NCI-H2171 treated with DMSO at 0.1 percent for 48 hours (cell line): ENCODE measurements at regions not wholly inside any gene's neighbourhood (a gene's known extent, or its start where the extent isn't known, plus 50 kb on each side); places are given as distances from the start of the nearest gene placed in this dataset.
A peak's percentile ranks its signal among the peaks of the same experiment; 100 is the strongest.

ENCODE experiments used
- DNase-seq: peaks from one replicate; lab custom pipeline; 2025; lab: John Stamatoyannopoulos, UW

- DNase-seq: peak; percentile 98
Measured at GRCh38 chr11:116219171-116219635, 553.6 kb downstream of the BUD13 start.

DNA sequence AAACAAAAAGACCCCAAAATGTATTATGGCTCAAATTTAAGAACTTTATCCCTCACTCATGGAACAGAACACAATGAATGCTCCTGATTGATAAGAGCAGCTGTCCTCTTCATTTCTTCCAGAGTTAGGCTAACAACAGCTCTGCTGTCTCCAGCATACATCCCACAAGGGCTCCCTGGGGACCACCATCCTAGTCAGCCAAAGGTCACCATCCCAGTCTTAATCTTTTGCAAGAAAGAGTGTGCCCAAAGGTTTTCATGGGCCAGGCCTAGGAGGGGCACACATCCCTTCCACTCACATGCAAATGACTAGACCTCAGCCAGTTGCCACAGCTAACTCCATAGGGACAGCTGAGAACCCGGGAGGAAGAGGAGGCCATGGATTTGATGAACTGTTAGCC is 555.3 kb downstream of the BUD13 start:
- DNase-seq: no peak

GRCh38 chr11:116217006-116217405 is 555.8 kb downstream of the BUD13 start:
- peak; percentile 39 for DNase-seq

GRCh38 chr11:116215471-116216113 is 557.2 kb downstream of the BUD13 start:
- no peak for DNase-seq

DNA sequence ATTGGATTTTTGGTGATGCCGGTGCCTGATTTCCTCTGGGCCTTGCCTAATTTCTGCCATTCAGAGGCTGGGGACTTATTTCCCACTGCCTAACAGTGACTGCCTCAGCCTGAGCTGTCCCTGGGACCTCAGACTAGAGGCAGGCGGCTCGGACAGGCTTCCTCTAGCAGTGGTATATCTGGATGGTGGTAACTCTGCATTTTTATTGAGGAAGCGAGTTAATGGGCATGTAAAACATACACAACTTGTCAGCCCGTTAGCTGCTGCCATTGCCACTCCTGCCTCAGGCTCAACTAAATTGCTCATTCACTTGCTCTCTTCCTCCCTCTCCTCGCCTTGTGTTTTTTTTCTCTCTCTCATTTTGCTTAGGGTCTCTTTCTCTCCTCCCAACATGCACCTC is 561.6 kb downstream of the BUD13 start:
- DNase-seq: no peak

DNA sequence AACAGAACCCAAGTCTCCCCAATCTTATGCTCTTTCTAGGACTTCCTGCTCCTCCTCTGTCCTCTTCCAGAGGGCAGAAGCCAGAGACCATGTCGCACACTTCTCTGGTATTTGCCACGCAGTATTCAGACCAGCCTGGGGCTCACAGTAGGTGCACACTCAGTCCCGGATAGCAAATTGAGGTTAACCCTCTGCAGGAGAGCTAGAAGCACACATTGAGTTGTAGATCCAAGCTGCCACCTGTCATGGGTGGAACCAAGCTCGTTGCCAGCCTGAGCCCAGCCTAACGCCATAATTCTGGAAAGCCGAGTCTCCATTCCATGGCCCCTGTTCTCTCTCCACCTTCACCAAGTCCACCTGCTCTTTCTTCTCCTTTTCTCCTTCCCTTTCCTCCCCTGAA is 562.1 kb downstream of the BUD13 start:
- DNase-seq: no peak

DNA sequence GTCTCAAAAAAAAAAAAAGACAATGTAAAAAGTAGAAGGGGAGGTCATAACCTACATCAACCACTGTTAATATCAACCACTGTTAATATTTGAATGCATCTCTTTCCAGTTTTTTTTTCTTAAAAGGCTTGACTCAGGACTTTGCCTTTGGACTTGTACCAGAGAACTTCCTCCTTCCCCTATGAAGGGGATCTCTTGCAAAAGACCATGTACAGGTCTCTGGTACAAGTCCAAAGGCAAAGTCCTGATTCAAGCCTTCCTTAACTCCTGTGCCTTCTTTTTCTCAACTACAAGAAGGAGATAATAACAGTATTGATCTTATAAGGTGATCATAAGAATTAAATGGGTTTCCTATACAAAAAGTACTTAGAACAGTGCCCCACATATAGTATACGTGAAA is 563.5 kb downstream of the BUD13 start:
- DNase-seq: no peak

GRCh38 chr11:116207421-116208141 is 565.2 kb downstream of the BUD13 start:
- DNase-seq: peak; percentile 97

- no peak for DNase-seq
Measured at GRCh38 chr11:116207019-116207418, 565.8 kb downstream of the BUD13 start.

- peak; percentile 68 for DNase-seq
Measured at GRCh38 chr11:116202922-116203321, 569.9 kb downstream of the BUD13 start.

DNA sequence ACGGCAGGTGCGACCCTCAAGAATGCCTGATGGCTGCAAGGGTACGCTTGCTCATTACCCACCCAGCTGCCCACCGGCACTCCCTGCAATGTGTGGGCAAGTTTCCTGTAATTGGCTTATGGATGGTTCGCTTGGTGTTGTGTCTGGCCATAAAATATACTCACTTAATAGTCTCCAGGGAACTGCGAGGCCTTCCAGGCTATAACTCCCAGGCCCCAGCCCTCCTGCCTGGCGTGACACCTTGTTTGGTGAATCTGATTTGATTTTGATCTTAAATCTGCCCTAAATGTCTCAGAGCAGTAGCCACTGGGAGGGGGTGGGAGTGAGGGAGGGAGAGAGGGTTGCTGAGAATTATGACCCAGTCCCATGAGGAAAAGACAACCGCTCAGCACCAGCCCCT is 572.2 kb downstream of the BUD13 start:
- no peak for DNase-seq

GRCh38 chr11:116199182-116199581 is 573.6 kb downstream of the BUD13 start:
- DNase-seq: peak; percentile 84

- peak; percentile 8 for DNase-seq
Measured at GRCh38 chr11:116194156-116194904, 578.5 kb downstream of the BUD13 start.

DNA sequence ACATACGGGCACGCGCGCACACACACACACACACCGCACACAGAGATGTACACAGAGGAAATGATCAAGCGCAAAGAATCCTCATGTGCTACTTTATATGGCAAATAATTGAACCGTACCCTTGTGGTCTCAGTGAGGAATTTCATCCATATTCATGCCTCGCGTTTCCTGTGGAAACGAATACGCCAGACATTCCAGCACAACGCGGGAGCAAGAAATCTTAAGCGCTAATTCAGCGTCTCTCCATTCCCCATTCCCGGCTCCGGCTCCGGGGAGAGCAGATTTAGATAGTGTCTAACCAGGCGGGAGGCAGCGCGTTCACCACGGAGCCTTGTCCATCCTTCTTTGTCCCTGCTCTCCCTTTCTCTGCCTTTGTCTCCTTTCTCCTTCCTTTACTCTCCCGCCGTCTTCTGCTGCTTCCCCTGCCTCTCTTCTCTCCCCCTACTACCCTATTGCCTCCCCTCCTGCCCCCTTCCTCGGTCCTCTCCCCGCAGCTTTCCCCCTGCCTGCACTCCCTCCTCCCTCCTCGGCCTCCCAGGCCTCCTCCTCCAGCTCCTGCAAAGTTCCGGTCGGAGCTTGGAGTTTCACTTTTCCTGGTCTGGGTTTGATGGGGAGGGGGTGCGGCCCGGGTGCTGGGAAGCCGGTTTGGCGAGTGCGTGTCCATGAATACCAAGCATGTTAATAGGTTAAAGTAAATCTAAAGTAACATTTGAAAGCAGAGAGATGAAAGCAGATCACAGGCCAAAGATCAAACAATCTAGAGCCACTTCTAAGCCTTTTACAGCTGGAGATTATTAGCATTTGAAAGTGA is 579.3 kb downstream of the BUD13 start:
- no peak for DNase-seq

GRCh38 chr11:116192509-116193210 is 580.1 kb downstream of the BUD13 start:
- DNase-seq: peak; percentile 24

DNA sequence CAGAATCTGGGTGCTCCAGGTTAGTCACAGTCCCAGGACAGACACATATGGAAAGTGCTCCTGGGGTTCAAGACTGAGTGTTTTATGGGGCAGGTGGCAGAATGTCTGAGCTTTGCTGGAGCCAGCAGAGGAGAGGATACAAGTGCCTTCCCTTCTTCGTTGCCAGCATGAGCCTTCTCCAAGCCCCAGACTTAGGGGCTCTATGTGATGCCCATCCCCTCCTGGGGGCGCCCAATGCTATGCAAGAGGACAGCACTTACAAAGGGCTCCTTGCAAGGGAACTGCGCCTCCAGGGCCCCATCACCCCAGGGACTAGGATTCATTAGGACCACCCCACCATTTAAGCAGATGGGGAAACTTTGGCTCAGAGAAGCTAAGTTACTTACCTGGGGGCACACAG is 581.9 kb downstream of the BUD13 start:
- no peak for DNase-seq

DNA sequence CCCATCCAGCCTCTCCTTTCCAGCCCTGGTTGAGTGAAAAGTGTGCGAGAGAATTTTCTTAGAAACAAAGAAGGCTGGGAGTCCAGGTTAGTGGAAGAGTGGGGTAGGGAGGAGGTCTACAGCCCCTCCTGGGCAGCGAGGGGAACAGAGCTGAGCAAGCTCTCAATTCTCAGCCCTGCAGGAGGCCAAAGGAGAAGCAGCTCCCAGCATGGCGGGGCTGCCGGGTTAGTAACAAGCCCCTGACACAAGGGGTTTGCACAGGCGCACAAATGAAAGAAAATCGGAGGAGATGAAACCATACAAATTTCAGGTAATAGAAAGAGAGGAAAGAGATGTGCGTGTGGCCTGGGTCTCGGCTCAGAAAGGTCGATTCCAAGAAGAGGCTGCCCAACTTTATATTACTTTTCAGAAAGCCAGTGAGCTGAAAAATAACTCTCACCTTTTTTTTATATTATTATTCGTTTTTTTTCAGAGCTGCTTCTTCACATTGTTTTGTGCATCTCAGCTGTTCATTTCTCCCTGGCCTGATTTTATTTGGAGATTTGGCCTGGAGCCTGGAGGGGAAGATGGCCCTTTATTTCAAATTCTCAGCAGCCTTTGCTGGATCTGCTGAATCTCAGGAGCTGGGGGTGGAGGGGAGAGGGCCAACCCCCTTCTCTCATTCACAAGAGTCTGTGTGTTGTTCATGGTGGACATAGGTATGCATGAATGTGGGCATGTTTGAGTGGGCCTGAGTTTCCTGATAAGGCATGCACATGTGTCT is 583.2 kb downstream of the BUD13 start:
- no peak for DNase-seq

- no peak for DNase-seq
Measured at GRCh38 chr11:116188350-116188749, 584.4 kb downstream of the BUD13 start.

DNA sequence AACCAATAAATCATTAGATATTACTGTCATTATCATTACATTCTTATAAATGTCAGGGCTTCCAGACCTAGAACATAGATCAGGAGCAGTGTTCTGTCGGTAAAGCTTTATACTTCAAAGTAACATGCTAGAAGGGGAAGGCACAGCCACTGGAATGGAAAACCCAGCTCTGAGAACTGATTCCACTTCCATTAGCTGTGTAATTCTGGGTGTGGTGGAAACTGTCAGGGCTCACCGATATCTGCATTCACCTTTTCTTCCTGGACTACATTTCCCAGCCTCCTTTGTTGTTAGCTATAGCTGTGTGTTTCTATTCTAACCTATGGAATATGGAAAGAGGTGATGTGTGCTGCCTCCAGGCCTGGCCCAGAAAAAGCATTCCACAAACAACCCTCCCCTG is 585.8 kb downstream of the BUD13 start:
- no peak for DNase-seq

DNA sequence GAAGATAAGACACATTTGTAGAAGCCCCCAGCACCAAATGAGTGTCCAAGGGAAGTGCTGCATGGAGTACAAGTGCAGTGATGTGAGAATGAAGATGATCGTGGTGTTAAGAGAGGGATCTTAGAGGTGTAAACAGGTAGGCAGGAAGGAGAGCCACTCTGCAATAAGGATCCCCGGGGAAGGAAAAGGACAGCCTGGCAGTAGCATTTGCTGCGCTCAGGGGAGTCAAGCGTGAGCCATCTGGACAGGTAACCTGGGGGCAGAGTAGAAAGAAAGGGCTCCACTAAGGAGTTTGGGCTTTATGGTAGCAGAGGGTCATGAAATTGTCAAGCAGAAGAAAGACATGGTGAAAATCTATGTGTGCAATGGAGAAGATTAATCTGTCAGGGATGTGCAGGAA is 587.2 kb downstream of the BUD13 start:
- peak; percentile 79 for DNase-seq

DNA sequence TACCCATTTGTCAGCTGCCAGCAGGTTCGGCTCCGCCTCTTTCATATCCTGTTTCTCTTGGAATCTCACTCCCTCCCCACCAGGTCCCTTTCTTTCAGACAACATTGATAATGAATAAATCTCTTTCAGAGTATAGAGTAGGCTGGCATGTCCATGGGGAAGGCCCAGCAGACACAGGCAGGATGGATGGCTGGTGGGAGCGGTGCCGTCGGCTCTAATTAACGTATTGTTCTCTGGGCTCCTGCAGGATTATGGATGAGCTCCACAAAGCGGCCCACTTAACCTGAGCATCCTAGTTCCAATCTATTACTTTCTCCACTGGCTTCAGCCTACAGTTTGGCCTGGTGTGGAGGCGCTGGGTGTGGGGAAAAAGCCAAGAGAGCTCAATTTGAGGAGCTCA is 588.0 kb downstream of the BUD13 start:
- DNase-seq: no peak
